WTC11 (cell line): ENCODE measurements at regions not wholly inside any gene's neighbourhood (a gene's known extent, or its start where the extent isn't known, plus 50 kb on each side); places are given as distances from the start of the nearest gene placed in this dataset.

Source experiments
- ATAC-seq: fragments of 200-7000 bp; cut with Tn5 transposase; 2 replicates; pipeline ENCODE4 v1.10.0; 2021; ENCODE audit warnings: mild to moderate bottlenecking, moderate library complexity
- CTCF ChIA-PET: fragments of 300-600 bp; sonication (Branson Sonifier 250); formaldehyde crosslinking; loops from one replicate; lab custom pipeline; 2021; ENCODE audit warnings: antibody characterized with exemption; lab: Charles Lee
- POLR2A ChIA-PET: fragments of 350-600 bp; sonication (Branson Sonifier 250); formaldehyde crosslinking; loops from one replicate; lab custom pipeline; 2021; ENCODE audit warnings: antibody characterized with exemption; lab: Charles Lee
- DNase-seq: peaks from one replicate; pipeline ENCODE4 v3.0.0; 2021; ENCODE audit warnings: low spot score
- H3K27ac Mint-ChIP-seq: 2 replicates; pipeline ENCODE4 v1.8.0; 2021; ENCODE audit warnings: mixed read lengths
- H3K27me3 Mint-ChIP-seq: 2 replicates; pipeline ENCODE4 v1.8.0; 2021; ENCODE audit warnings: low read depth, mild to moderate bottlenecking, moderate library complexity, mixed read lengths
- H3K36me3 Mint-ChIP-seq: 2 replicates; pipeline ENCODE4 v1.8.0; 2021; ENCODE audit warnings: mixed read lengths
- H3K4me1 Mint-ChIP-seq: 2 replicates; pipeline ENCODE4 v1.8.0; 2022; ENCODE audit warnings: mixed read lengths
- H3K4me3 Mint-ChIP-seq: 2 replicates; pipeline ENCODE4 v1.8.0; 2021; ENCODE audit warnings: mild to moderate bottlenecking, moderate library complexity, mixed read lengths
- H3K9me3 Mint-ChIP-seq: 2 replicates; pipeline ENCODE4 v1.8.0; 2021; ENCODE audit warnings: mixed read lengths
- ATF1 ChIP-seq: sonication (generic); formaldehyde crosslinking; IDR thresholded peaks from 2 replicates; pipeline ENCODE4 v1.8.1; 2023; ENCODE audit warnings: mild to moderate bottlenecking, moderate library complexity, missing genetic modification reagents
- ATF2 ChIP-seq: sonication (generic); formaldehyde crosslinking; IDR thresholded peaks from 2 replicates; pipeline ENCODE4 v1.8.1; 2022; ENCODE audit warnings: low read depth, missing genetic modification reagents, borderline replicate concordance
- ATF6 ChIP-seq: sonication (generic); formaldehyde crosslinking; IDR thresholded peaks from 2 replicates; pipeline ENCODE4 v1.8.1; 2023; ENCODE audit warnings: mild to moderate bottlenecking, missing genetic modification reagents
- CTCF ChIP-seq: fragments of 200-600 bp; IDR thresholded peaks from 2 replicates; pipeline ENCODE4 v1.8.0; 2022; ENCODE audit warnings: antibody characterized with exemption
- FOXP1 ChIP-seq: sonication (generic); formaldehyde crosslinking; IDR thresholded peaks from 2 replicates; pipeline ENCODE4 v1.8.0; 2022; ENCODE audit warnings: missing genetic modification reagents, mild to moderate bottlenecking, moderate library complexity, borderline replicate concordance
- GABPB1 ChIP-seq: sonication (generic); formaldehyde crosslinking; IDR thresholded peaks from 2 replicates; pipeline ENCODE4 v1.8.1; 2023; ENCODE audit warnings: mild to moderate bottlenecking, missing genetic modification reagents
- IRF2 ChIP-seq: sonication (generic); formaldehyde crosslinking; IDR thresholded peaks from 2 replicates; pipeline ENCODE4 v1.8.0; 2022; ENCODE audit warnings: low read depth, missing genetic modification reagents, borderline replicate concordance
- NR1H2 ChIP-seq: sonication (generic); formaldehyde crosslinking; IDR thresholded peaks from 2 replicates; pipeline ENCODE4 v1.9.0; 2021; ENCODE audit warnings: mild to moderate bottlenecking, moderate library complexity, missing genetic modification reagents
- SOX15 ChIP-seq: fragments of 250-450 bp; sonication (Bioruptor Pico); IDR thresholded peaks from 2 replicates; pipeline ENCODE4 v1.9.0; 2021; ENCODE audit warnings: mild to moderate bottlenecking
- TCF7 ChIP-seq: sonication (generic); formaldehyde crosslinking; IDR thresholded peaks from 2 replicates; pipeline ENCODE4 v1.8.0; 2022; ENCODE audit warnings: mild to moderate bottlenecking, low read depth, missing genetic modification reagents, moderate library complexity
- TEAD1 ChIP-seq: sonication (generic); formaldehyde crosslinking; IDR thresholded peaks from 2 replicates; pipeline ENCODE4 v1.8.0; 2022; ENCODE audit warnings: mild to moderate bottlenecking, missing genetic modification reagents
- TP53 ChIP-seq: sonication (generic); formaldehyde crosslinking; IDR thresholded peaks from 2 replicates; pipeline ENCODE4 v1.8.1; 2023; ENCODE audit warnings: mild to moderate bottlenecking, missing genetic modification reagents
- ZBTB43 ChIP-seq: sonication (generic); formaldehyde crosslinking; IDR thresholded peaks from 2 replicates; pipeline ENCODE4 v1.8.1; 2023; ENCODE audit warnings: mild to moderate bottlenecking, missing genetic modification reagents
- ZNF232 ChIP-seq: sonication (generic); formaldehyde crosslinking; IDR thresholded peaks from 2 replicates; pipeline ENCODE4 v1.8.0; 2022; ENCODE audit warnings: mild to moderate bottlenecking, missing genetic modification reagents
- ZNF281 ChIP-seq: sonication (generic); formaldehyde crosslinking; IDR thresholded peaks from 2 replicates; pipeline ENCODE4 v1.8.0; 2023; ENCODE audit warnings: mild to moderate bottlenecking, missing genetic modification reagents
- ZNF396 ChIP-seq: fragments of 250-450 bp; sonication (Bioruptor Pico); IDR thresholded peaks from 2 replicates; pipeline ENCODE4 v1.8.0; 2021; ENCODE audit warnings: mild to moderate bottlenecking, moderate library complexity, borderline replicate concordance
- ZNF532 ChIP-seq: fragments of 250-450 bp; sonication (Bioruptor Pico); IDR thresholded peaks from 2 replicates; pipeline ENCODE4 v1.9.0; 2021; ENCODE audit warnings: mild to moderate bottlenecking, borderline replicate concordance
- ZSCAN18 ChIP-seq: fragments of 250-450 bp; sonication (Bioruptor Pico); IDR thresholded peaks from 2 replicates; pipeline ENCODE4 v2.1.2; 2022; ENCODE audit warnings: mild to moderate bottlenecking, moderate library complexity

- TF ChIP-seq GABPB1 (CRISPR knock-in tag) (no peak), TP53 (no peak), ZBTB43 (no peak), ZNF281 (no peak), ATF2 (CRISPR knock-in tag) (no peak), TCF7 (CRISPR knock-in tag) (no peak), NR1H2 (no peak), CTCF (no peak), ZNF396 (CRISPR knock-in tag) (no peak), FOXP1 (CRISPR knock-in tag) (no peak), TEAD1 (no peak), IRF2 (CRISPR knock-in tag) (no peak), ZSCAN18 (CRISPR knock-in tag) (no peak), ATF1 (CRISPR knock-in tag) (no peak), ATF6 (CRISPR knock-in tag) (no peak)
- Mint-ChIP-seq H3K4me1 (no peaks in the 10 kb centered on the region), H3K9me3 (peaks cover 18% of the 10 kb centered on the region), H3K27ac (no peak overlapping the region), H3K27me3 (no peaks in the 10 kb centered on the region), H3K36me3 (no peaks in the 10 kb centered on the region), H3K4me3 (no peak overlapping the region)
- no peak for DNase-seq
- CTCF ChIA-PET, result no interaction called here
- no peak for ATAC-seq
- POLR2A ChIA-PET, result no interaction called here
Observed at GRCh38 chr15:87626860-87627259, 629.7 kb downstream of the NTRK3 start.

GRCh38 chr15:87623832-87624231, 632.7 kb downstream of the NTRK3 start:
- Mint-ChIP-seq H3K9me3 (peaks cover 16% of the 10 kb centered on the region), H3K27me3 (no peaks in the 10 kb centered on the region), H3K36me3 (no peaks in the 10 kb centered on the region), H3K4me1 (peaks cover 2% of the 10 kb centered on the region), H3K27ac (no peak overlapping the region), H3K4me3 (no peak overlapping the region)
- ATAC-seq (peak; percentile 96), DNase-seq (peak; percentile 51)
- TF ChIP-seq ATF6 (CRISPR knock-in tag) (no peak), ZNF232 (no peak), ZNF532 (no peak), SOX15 (CRISPR knock-in tag) (no peak)
- POLR2A ChIA-PET, result no interaction called here
- CTCF ChIA-PET, result interaction anchor here (0.6 to 1.3 kb wide), 8 partner anchors 9 to 708 kb away, joined by 3 to 8 read pairs (median 3); no protein-coding TSS in a partner anchor
